IMR-90 (cell line): ENCODE measurements at regions not wholly inside any gene's neighbourhood (a gene's known extent, or its start where the extent isn't known, plus 50 kb on each side); places are given as distances from the start of the nearest gene placed in this dataset.
"Not testable (repeated sequence)": the region's sequence is repeated elsewhere in the genome, so short reads cannot be mapped to it uniquely, and the experiment has no call there.

Experiments
- ATAC-seq: fragments of 200-7000 bp; cut with Tn5 transposase; 2 replicates; pipeline ENCODE4 v1.9.1; 2020; ENCODE audit warnings: low read depth, mild to moderate bottlenecking, moderate library complexity
- BruUV-seq: library from RNA; stranded (reverse); fragments of 400-500 nt; replicated peaks from 2 replicates; lab custom pipeline; 2021; lab: Mats Ljungman, UMichigan
- CTCF ChIA-PET: fragments of 300-600 bp; formaldehyde crosslinking; extraction: SDS; loops from one replicate; lab custom pipeline; 2021; ENCODE audit warnings: antibody characterized with exemption; lab: Yijun Ruan, JAX
- POLR2A ChIA-PET: fragments of 300-600 bp; sonication (Branson Sonifier 250); formaldehyde crosslinking; loops from one replicate; lab custom pipeline; 2022; ENCODE audit warnings: antibody characterized with exemption; ENCODE audit not compliant: unreplicated experiment; lab: Charles Lee
- DNase-seq: peaks from one replicate; pipeline ENCODE4 v3.0.0; 2013
- H2AFZ ChIP-seq: replicated peaks from 2 replicates; pipeline ENCODE3; 2013; ENCODE audit warnings: low read length, mild to moderate bottlenecking; ENCODE audit not compliant: poor library complexity
- H2AK5ac ChIP-seq: 2 replicates; pipeline ENCODE4 v1.6.1; 2013; ENCODE audit warnings: low read depth, low read length, inconsistent platforms
- H2AK9ac ChIP-seq: replicated peaks from 2 replicates; pipeline ENCODE3; 2013; ENCODE audit warnings: mild to moderate bottlenecking, low read depth, low read length, moderate library complexity; ENCODE audit not compliant: poor library complexity
- H2BK120ac ChIP-seq: 2 replicates; pipeline ENCODE4 v1.6.1; 2013; ENCODE audit warnings: low read depth, low read length, inconsistent platforms
- H2BK15ac ChIP-seq: 3 replicates; pipeline ENCODE4 v1.6.1; 2013; ENCODE audit warnings: low read depth, low read length, inconsistent platforms
- H2BK20ac ChIP-seq: 2 replicates; pipeline ENCODE4 v1.6.1; 2013; ENCODE audit warnings: low read depth, mild to moderate bottlenecking, inconsistent platforms, low read length, moderate library complexity
- H2BK5ac ChIP-seq: 2 replicates; pipeline ENCODE4 v1.6.1; 2013; ENCODE audit warnings: mild to moderate bottlenecking, low read depth, low read length, inconsistent platforms; ENCODE audit not compliant: poor library complexity, severe bottlenecking
- H3K14ac ChIP-seq: replicated peaks from 2 replicates; pipeline ENCODE4 v1.6.1; 2013; ENCODE audit warnings: low read depth, low read length, inconsistent platforms
- H3K18ac ChIP-seq: 2 replicates; pipeline ENCODE4 v1.6.1; 2013; ENCODE audit warnings: low read depth, low read length, control low read depth
- H3K23ac ChIP-seq: 2 replicates; pipeline ENCODE4 v1.6.1; 2013; ENCODE audit warnings: low read depth, low read length, inconsistent platforms
- H3K27ac ChIP-seq: 2 replicates; pipeline ENCODE4 v1.5.1; 2013; ENCODE audit warnings: mild to moderate bottlenecking, control low read depth, low read length; ENCODE audit not compliant: insufficient read depth
- H3K27me3 ChIP-seq: 2 replicates; pipeline ENCODE4 v1.6.1; 2013; ENCODE audit warnings: low read length; ENCODE audit not compliant: control insufficient read depth, insufficient read depth
- H3K36me3 ChIP-seq: 2 replicates; pipeline ENCODE4 v1.6.1; 2013; ENCODE audit warnings: low read length, mixed read lengths; ENCODE audit not compliant: control insufficient read depth, insufficient read depth
- H3K4ac ChIP-seq: 2 replicates; pipeline ENCODE4 v1.6.1; 2013; ENCODE audit warnings: low read depth, low read length, inconsistent platforms
- H3K4me1 ChIP-seq: 2 replicates; pipeline ENCODE4 v1.6.1; 2013; ENCODE audit warnings: low read length, mixed read lengths; ENCODE audit not compliant: control insufficient read depth, insufficient read depth
- H3K4me2 ChIP-seq: 2 replicates; pipeline ENCODE4 v1.6.1; 2013; ENCODE audit warnings: low read depth, mild to moderate bottlenecking, control low read depth, low read length, moderate library complexity
- H3K4me3 ChIP-seq: 2 replicates; pipeline ENCODE4 v1.5.1; 2013; ENCODE audit warnings: low read depth, mild to moderate bottlenecking, control low read depth, low read length, moderate library complexity; ENCODE audit not compliant: insufficient read depth
- H3K56ac ChIP-seq: 2 replicates; pipeline ENCODE4 v1.6.1; 2013; ENCODE audit warnings: low read length, inconsistent platforms; ENCODE audit not compliant: insufficient read depth; ENCODE audit errors: extremely low read depth
- H3K79me1 ChIP-seq, 2 experiments: 2 replicates each; pipeline ENCODE4 v1.6.1; 2013; ENCODE audit warnings: low read length in 2 of 2, inconsistent platforms in 1 of 2, low read depth in 1 of 2
- H3K9ac ChIP-seq: 2 replicates; pipeline ENCODE4 v1.6.1; 2013; ENCODE audit warnings: low read depth, low read length, control low read depth
- H3K9me1 ChIP-seq: 2 replicates; pipeline ENCODE4 v1.6.1; 2013; ENCODE audit warnings: low read length, inconsistent platforms; ENCODE audit not compliant: insufficient read depth
- H3K9me3 ChIP-seq: 2 replicates; pipeline ENCODE4 v1.6.1; 2013; ENCODE audit warnings: low read length; ENCODE audit not compliant: control insufficient read depth, insufficient read depth
- H4K20me1 ChIP-seq: 2 replicates; pipeline ENCODE4 v1.6.1; 2013; ENCODE audit warnings: low read length, inconsistent platforms; ENCODE audit not compliant: insufficient read depth
- H4K5ac ChIP-seq: 2 replicates; pipeline ENCODE4 v1.6.1; 2013; ENCODE audit warnings: mild to moderate bottlenecking, low read depth, low read length, control low read depth
- H4K8ac ChIP-seq, 2 experiments: 2 replicates each; pipeline ENCODE4 v1.6.1; 2013; ENCODE audit warnings: low read depth in 2 of 2, low read length in 2 of 2, control low read depth in 1 of 2, inconsistent platforms in 1 of 2
- H4K91ac ChIP-seq: 2 replicates; pipeline ENCODE4 v1.6.1; 2013; ENCODE audit warnings: low read depth, low read length, inconsistent platforms; ENCODE audit not compliant: insufficient read depth
- WGBS, 2 experiments: methylation state at CpG; one replicate each; pipeline versions ENCODE4 v1.1.5 to v1.1.7; 2013; ENCODE audit warnings: missing lambda C conversion rate in 2 of 2; ENCODE audit not compliant: insufficient read length in 1 of 2; ENCODE audit errors: extremely low coverage in 2 of 2; 5-methylcytosine and 5-hydroxymethylcytosine counted together
- dilution Hi-C: fragments of 300-500 bp; cut with HindIII; formaldehyde crosslinking; loops from one replicate; pipeline ENCODE4 v1.14.3; 2018; ENCODE audit warnings: low sequenced_read_pairs; ENCODE audit not compliant: unreplicated experiment
- in situ Hi-C: fragments of 300-500 bp; cut with MboI; formaldehyde crosslinking; loops from 3 replicates; pipeline ENCODE4 v1.14.3; 2019; ENCODE audit warnings: low sequenced_read_pairs, inconsistent platforms, mixed read lengths
- intact Hi-C: fragments of 100-400 bp; cut with micrococcal nuclease; formaldehyde crosslinking; loops from 2 replicates; pipeline ENCODE4 v1.10.0; 2022

- H2BK20ac ChIP-seq, H2AK9ac ChIP-seq, POLR2A ChIA-PET, H3K4ac ChIP-seq, H3K27me3 ChIP-seq, H4K91ac ChIP-seq, H3K18ac ChIP-seq, H2BK5ac ChIP-seq, BruUV-seq, H3K9me3 ChIP-seq, H4K8ac ChIP-seq, DNase-seq, H3K4me2 ChIP-seq, H3K36me3 ChIP-seq, H4K5ac ChIP-seq, H2AK5ac ChIP-seq, H3K23ac ChIP-seq, dilution Hi-C loops, H3K14ac ChIP-seq, H3K4me3 ChIP-seq, H3K9ac ChIP-seq, H3K27ac ChIP-seq, H3K9me1 ChIP-seq, H4K20me1 ChIP-seq, H3K79me1 ChIP-seq, H3K56ac ChIP-seq, intact Hi-C loops, in situ Hi-C loops, H2BK15ac ChIP-seq, CTCF ChIA-PET, ATAC-seq, H2AFZ ChIP-seq: not testable (repeated sequence)
- Histone ChIP-seq H3K4me1 (peaks cover 10% of the 10 kb centered on the region), H2BK120ac (peak overlapping the region; percentile 65; the same call in 1 of the 2 replicates)
- WGBS, 2 experiments, result no CpG with 5 or more reads among the region's 2 CpGs
Observed at GRCh38 chr2:234693681-234694190, 196.9 kb upstream of the ARL4C start.

- H4K20me1 ChIP-seq, H3K4me2 ChIP-seq, H3K18ac ChIP-seq, DNase-seq, H4K5ac ChIP-seq, H3K79me1 ChIP-seq, H2AK9ac ChIP-seq, H2BK15ac ChIP-seq, H2AK5ac ChIP-seq, H3K27ac ChIP-seq, H3K4me3 ChIP-seq, H4K91ac ChIP-seq, H3K36me3 ChIP-seq, dilution Hi-C loops, CTCF ChIA-PET, H3K9me1 ChIP-seq, H4K8ac ChIP-seq, intact Hi-C loops, in situ Hi-C loops, ATAC-seq, H2BK5ac ChIP-seq, H3K23ac ChIP-seq, H3K56ac ChIP-seq, H3K9me3 ChIP-seq, POLR2A ChIA-PET, H3K27me3 ChIP-seq, BruUV-seq, H2AFZ ChIP-seq, H3K14ac ChIP-seq, H3K9ac ChIP-seq, H3K4ac ChIP-seq: not testable (repeated sequence)
- H2BK20ac ChIP-seq, result peak overlapping the region; percentile 82; the same call in 1 of the 2 replicates
- no CpG with 5 or more reads among the region's 6 CpGs for WGBS, 2 experiments
- H2BK120ac ChIP-seq, result peak overlapping the region; percentile 32; the same call in 1 of the 2 replicates
- H3K4me1 ChIP-seq, result peaks cover 10% of the 10 kb centered on the region
Observed at GRCh38 chr2:234693191-234693590, 196.3 kb upstream of the ARL4C start.
